ENCODE measurements at regions not wholly inside any gene's neighbourhood (a gene's known extent, or its start where the extent isn't known, plus 50 kb on each side); places are given as distances from the start of the nearest gene placed in this dataset.

DNA sequence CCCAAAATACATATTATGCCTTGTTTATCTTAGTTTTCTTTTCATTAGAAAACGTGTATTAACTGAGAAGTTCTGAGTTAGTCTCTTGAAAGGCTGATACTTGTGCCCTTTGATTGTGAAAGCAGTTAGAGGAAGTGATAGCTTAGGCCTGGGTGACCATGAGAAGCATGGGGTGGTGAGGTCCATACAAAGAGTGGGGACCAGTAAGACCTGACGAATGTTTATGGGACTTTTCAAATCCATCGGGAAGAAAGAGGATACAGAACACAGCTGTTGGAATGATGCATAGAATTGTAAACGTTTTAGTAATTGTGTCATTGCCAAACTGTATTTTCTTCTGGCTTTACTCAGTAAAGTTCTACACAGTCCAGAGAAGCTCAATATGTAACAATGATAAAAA lies 259.8 kb downstream of the LMO4 start:
- H3K9me3 ChIP-seq (ENCODE audit: control insufficient read depth in 4 of 4, low read length in 3 of 4) = no peaks in the 10 kb centered on the region
- H3K4me3 ChIP-seq (ENCODE audit: low read depth in 1 of 3, low read length in 3 of 3) = no peak overlapping the region
- H3K9ac ChIP-seq (ENCODE audit: low read depth in 1 of 2, low read length in 2 of 2) = no peak overlapping the region
- 64% methylated on average over 4 of the region's 4 CpGs for WGBS
- peaks cover 0 to 3% (median 0%) of the 10 kb centered on the region in 4 donors for H3K27me3 ChIP-seq (ENCODE audit: control insufficient read depth in 4 of 4, insufficient read depth in 4 of 4, low read length in 3 of 4)
- no peaks in the 10 kb centered on the region for H3K36me3 ChIP-seq (ENCODE audit: control insufficient read depth in 4 of 4, insufficient read depth in 3 of 4, low read depth in 1 of 4, low read length in 3 of 4)
- TF ChIP-seq, protein P1, sequence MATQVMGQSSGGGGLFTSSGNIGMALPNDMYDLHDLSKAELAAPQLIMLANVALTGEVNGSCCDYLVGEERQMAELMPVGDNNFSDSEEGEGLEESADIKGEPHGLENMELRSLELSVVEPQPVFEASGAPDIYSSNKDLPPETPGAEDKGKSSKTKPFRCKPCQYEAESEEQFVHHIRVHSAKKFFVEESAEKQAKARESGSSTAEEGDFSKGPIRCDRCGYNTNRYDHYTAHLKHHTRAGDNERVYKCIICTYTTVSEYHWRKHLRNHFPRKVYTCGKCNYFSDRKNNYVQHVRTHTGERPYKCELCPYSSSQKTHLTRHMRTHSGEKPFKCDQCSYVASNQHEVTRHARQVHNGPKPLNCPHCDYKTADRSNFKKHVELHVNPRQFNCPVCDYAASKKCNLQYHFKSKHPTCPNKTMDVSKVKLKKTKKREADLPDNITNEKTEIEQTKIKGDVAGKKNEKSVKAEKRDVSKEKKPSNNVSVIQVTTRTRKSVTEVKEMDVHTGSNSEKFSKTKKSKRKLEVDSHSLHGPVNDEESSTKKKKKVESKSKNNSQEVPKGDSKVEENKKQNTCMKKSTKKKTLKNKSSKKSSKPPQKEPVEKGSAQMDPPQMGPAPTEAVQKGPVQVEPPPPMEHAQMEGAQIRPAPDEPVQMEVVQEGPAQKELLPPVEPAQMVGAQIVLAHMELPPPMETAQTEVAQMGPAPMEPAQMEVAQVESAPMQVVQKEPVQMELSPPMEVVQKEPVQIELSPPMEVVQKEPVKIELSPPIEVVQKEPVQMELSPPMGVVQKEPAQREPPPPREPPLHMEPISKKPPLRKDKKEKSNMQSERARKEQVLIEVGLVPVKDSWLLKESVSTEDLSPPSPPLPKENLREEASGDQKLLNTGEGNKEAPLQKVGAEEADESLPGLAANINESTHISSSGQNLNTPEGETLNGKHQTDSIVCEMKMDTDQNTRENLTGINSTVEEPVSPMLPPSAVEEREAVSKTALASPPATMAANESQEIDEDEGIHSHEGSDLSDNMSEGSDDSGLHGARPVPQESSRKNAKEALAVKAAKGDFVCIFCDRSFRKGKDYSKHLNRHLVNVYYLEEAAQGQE (IDR thresholded peaks at IDR 0.05) = no peak
- no peak for TF ChIP-seq GABPA (IDR thresholded peaks at IDR 0.05 in 1 of 2, conservative IDR thresholded peaks at IDR 0.05 in 1 of 2)
- no peak for TF ChIP-seq EGR1 (IDR thresholded peaks at IDR 0.05; ENCODE audit: low read depth in 2 of 2)
- TF ChIP-seq FOXA2 (IDR thresholded peaks at IDR 0.05) = no peak
- no peak for TF ChIP-seq SP1 (IDR thresholded peaks at IDR 0.05)
- TF ChIP-seq ZBTB33 (IDR thresholded peaks at IDR 0.05) = no peak
- TF ChIP-seq, protein P2, sequence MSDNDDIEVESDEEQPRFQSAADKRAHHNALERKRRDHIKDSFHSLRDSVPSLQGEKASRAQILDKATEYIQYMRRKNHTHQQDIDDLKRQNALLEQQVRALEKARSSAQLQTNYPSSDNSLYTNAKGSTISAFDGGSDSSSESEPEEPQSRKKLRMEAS (IDR thresholded peaks at IDR 0.05) = no peak
- TF ChIP-seq YY1 (IDR thresholded peaks at IDR 0.05) = no peak
- TF ChIP-seq RXRA (IDR thresholded peaks at IDR 0.05) = no peak
- TF ChIP-seq, protein P3, sequence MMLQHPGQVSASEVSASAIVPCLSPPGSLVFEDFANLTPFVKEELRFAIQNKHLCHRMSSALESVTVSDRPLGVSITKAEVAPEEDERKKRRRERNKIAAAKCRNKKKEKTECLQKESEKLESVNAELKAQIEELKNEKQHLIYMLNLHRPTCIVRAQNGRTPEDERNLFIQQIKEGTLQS (IDR thresholded peaks at IDR 0.05) = no peak
- TF ChIP-seq RAD21 (IDR thresholded peaks at IDR 0.05) = no peak
- TF ChIP-seq NR2F2 (IDR thresholded peaks at IDR 0.05) = no peak
- no peak for TF ChIP-seq HNF4A (conservative IDR thresholded peaks at IDR 0.05)
- no peak for TF ChIP-seq HNF4G (IDR thresholded peaks at IDR 0.05)
- TF ChIP-seq FOXA1 (IDR thresholded peaks at IDR 0.05) = no peak
- no peak for TF ChIP-seq CTCF (IDR thresholded peaks at IDR 0.05; ENCODE audit: low read depth, low read length, missing input control)
- TF ChIP-seq TAF1 (conservative IDR thresholded peaks at IDR 0.05) = no peak
- no peak for TF ChIP-seq JUND (IDR thresholded peaks at IDR 0.05)
- DNase-seq (ENCODE audit: low spot score) = no peak
- H3K4me1 ChIP-seq (ENCODE audit: control insufficient read depth in 4 of 4, insufficient read depth in 4 of 4, low read length in 3 of 4) = peaks cover 0 to 2% (median 0%) of the 10 kb centered on the region in 4 donors
- H3K27ac ChIP-seq (ENCODE audit: low read depth in 1 of 2, low read length in 2 of 2) = no peak overlapping the region
